OCI-LY7 (cell line): ENCODE measurements at regions not wholly inside any gene's neighbourhood (a gene's known extent, or its start where the extent isn't known, plus 50 kb on each side); places are given as distances from the start of the nearest gene placed in this dataset.
"Not testable (repeated sequence)": the region's sequence is repeated elsewhere in the genome, so short reads cannot be mapped to it uniquely, and the experiment has no call there.

ENCODE experiments used
- CTCF ChIP-seq: fragments of 200-600 bp; sonication (generic); conservative IDR thresholded peaks from 2 replicates; pipeline ENCODE4 v1.5.1; 2014; ENCODE audit warnings: mild to moderate bottlenecking, antibody characterized with exemption, low read length, moderate library complexity, mixed read lengths
- EZH2phosphoT487 ChIP-seq: fragments of 200-600 bp; sonication (generic); IDR thresholded peaks from 2 replicates; pipeline ENCODE4 v1.6.1; 2018; ENCODE audit warnings: low read depth, borderline replicate concordance, mild to moderate bottlenecking, mixed run types, antibody characterized with exemption, low read length, moderate library complexity, mixed read lengths

DNA sequence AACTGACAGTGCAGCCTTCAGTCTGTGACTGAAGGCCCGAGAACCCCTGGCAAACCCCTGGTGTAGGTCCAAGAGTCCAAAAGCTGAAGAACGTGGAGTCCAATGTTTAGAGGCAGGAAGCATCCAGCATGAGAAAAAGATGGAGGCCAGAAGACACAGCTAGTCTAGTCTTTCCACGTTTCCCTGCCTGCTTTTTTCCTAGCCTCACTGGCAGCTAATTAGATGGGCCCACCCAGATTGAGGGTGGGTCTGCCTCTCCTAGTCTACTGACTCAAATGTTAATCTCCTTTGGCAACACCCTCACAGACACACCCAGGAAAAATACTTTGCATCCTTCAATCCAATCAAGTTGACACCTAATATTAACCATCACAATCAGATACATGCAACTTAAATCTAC lies 87.8 kb downstream of the TENT5D start:
- TF ChIP-seq CTCF, EZH2phosphoT487: not testable (repeated sequence)
